ENCODE measurements at regions not wholly inside any gene's neighbourhood (a gene's known extent, or its start where the extent isn't known, plus 50 kb on each side); places are given as distances from the start of the nearest gene placed in this dataset.
"Not testable (repeated sequence)": the region's sequence is repeated elsewhere in the genome, so short reads cannot be mapped to it uniquely, and the experiment has no call there.

GRCh38 chr6:104676679-104677078 lies 183.0 kb downstream of the HACE1 start:
- not testable (repeated sequence) for DNase-seq (ENCODE audit: low spot score)

DNA sequence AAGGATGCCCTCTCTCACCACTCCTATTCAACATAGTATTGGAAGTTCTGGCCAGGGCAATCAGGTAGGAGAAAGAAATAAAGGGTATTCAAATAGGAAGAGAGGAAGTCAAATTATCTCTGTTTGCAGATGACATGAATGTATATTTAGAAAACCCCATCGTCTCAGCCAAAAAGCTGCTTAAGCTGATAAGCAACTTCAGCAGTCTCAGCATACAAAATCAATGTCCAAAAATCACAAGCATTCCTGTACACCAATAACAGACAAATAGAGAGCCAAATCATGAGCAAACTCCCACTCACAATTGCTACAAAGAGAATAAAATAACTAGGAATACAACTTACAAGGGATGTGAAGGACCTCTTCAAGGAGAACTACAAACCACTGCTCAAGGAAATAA lies 184.6 kb downstream of the HACE1 start:
- DNase-seq (ENCODE audit: low spot score), result not testable (repeated sequence)

DNA sequence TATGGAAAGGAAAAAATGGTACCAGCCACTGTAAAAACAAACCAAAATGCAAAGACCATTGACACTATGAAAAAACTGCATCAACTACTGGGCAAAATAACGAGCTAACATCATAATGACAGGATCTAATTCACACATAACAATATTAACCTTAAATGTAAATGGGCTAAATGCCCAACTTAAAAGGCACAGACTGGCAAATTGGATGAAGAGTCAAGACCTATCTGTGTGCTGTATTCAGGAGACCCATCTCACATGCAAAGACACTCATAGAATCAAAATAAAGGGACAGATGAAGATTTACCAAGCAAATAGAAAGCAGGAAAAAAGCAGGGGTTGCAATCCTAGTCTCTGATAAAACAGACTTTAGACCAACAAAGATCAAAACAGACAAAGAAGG lies 186.6 kb downstream of the HACE1 start:
- DNase-seq (ENCODE audit: low spot score), result not testable (repeated sequence)

DNA sequence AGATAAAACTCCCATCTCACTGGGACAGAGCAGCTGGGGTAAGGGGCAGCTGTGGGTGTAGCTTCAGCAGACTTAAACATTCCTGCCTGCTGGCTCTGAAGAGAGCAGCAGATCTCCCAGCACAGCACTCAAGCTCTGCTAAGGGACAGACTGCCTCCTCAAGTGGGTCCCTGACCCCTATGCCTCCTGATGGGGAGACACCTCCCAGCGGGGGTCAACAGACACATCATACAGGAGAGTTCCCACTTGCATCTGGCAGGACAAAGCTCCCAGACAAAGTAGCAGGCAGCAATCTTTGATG lies 188.2 kb downstream of the HACE1 start:
- not testable (repeated sequence) for DNase-seq (ENCODE audit: low spot score)

DNA sequence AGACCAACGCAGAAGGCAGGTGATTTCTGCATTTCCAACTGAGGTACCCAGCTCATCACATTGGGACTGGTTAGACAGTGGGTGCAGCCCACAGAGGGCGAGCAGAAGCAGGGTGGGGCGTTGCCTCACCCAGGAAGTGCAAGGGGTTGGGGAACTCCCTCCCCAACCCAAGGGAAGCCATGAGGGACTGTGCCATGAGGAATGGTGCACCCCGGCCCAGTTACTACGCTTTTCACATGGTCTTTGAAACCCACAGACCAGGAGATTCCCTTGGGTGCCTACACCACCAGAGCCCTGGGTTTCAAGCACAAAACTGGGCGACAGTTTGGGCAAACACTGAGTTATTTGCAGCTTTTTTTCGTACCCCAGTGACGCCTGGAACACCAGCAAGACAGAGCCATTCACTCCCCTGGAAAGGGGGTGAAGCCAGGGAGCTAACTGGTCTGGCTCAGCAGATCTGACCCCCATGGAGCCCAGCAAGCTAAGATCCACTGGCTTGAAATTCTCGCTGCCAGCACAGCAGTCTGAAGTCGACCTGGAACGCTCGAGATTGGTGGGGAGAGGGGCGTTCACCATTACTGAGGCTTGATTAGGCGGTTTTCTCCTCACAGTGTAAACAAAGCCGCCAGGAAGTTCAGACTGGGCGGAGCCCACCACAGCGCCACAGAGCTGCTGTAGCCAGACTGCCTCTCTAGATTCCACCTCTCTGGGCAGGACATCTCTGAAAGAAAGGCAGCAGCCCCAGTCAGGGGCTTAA lies 188.7 kb downstream of the HACE1 start:
- not testable (repeated sequence) for DNase-seq (ENCODE audit: low spot score)

GRCh38 chr6:104669483-104669882 lies 190.2 kb downstream of the HACE1 start:
- no peak for DNase-seq (ENCODE audit: low spot score)

DNA sequence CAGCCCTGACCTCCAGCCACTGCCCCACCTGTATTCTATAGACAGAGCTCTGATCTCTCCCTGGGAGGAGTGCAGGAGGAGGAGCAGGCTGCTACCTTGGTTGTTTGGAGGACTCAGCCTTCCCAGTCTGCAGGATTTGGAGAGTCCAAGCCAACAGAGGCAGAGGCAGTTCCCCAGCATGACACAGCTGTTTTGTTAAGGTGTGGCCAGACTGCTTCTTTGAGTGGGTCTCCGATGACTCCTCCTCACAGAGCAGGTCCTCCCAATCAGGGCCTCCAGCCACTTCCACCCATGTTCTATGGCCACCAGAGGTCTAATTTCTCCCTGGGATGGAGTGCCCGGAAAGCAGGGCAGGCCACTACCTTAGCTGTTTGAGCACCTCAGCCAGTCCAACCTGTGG lies 203.5 kb downstream of the HACE1 start:
- DNase-seq (ENCODE audit: low spot score), result no peak

GRCh38 chr6:104653781-104654180 lies 205.9 kb downstream of the HACE1 start:
- DNase-seq (ENCODE audit: low spot score), result no peak

GRCh38 chr6:104648347-104648746 lies 211.4 kb downstream of the HACE1 start:
- no peak for DNase-seq (ENCODE audit: low spot score)

DNA sequence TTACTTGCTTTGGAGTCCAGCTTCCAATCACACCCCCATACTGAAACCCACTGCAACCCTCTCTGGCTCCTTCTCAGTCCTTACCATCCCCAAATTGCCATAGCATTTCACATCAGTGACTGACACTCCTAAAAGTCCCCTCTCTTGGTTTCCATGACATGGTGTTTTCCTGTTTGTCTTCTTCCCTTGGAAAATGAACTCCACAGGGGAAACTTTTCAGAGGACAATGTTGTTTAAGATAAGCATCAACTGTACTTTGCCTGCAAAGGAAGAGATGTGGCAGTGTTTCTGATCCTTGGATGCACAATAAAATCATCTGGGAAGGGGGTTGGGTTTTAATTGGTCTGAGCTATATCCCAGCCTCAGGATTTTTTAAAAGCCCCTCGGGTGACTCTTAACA lies 214.9 kb downstream of the HACE1 start:
- no peak for DNase-seq (ENCODE audit: low spot score)

DNA sequence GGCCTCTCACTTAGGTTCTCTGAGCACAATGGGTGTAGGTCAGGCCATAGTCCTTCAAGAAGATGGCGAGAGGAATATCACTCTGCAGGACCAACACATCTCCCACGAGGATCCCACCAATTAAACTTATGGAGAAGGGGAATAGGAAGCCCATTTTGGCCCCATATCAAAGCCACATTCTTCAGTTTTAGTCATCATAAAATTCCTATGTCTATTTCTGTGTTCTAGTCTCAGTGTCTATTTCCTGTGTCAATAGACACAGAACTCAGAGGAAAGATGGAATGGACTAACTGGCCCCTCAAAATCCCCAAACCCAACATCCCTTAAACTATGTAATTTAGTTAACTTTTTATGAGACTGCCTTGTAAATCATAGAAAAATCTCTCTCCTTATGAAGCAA lies 216.8 kb downstream of the HACE1 start:
- no peak for DNase-seq (ENCODE audit: low spot score)

DNA sequence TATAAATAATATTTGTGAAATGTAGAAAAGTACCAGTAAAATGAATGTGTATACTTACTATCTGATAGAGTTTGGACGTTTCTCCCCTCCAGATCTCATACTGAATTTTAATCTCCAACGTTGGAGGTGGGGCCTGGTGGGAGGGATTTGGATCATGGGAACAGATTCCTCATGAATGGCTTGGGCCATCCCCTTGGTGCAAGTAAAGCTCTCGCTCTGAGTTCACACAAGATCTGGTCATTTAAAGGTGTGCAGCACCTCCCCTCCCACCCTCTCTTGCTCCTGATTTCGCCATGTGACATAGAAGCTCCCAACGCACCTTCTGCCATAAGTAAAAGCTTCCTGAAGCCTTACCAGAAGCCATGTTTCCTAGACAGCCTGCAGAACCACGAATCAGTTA lies 219.0 kb downstream of the HACE1 start:
- no peak for DNase-seq (ENCODE audit: low spot score)

GRCh38 chr6:104640150-104640700 lies 219.5 kb downstream of the HACE1 start:
- DNase-seq (ENCODE audit: low spot score), result no peak

GRCh38 chr6:104639668-104640067 lies 220.1 kb downstream of the HACE1 start:
- DNase-seq (ENCODE audit: low spot score), result no peak

GRCh38 chr6:104638841-104639290 lies 220.9 kb downstream of the HACE1 start:
- DNase-seq (ENCODE audit: low spot score), result no peak

GRCh38 chr6:104633125-104633524 lies 226.6 kb downstream of the HACE1 start:
- DNase-seq (ENCODE audit: low spot score), result no peak

- no peak for DNase-seq (ENCODE audit: low spot score)
These were observed 227.1 kb downstream of the HACE1 start for GRCh38 chr6:104632588-104632987.

DNA sequence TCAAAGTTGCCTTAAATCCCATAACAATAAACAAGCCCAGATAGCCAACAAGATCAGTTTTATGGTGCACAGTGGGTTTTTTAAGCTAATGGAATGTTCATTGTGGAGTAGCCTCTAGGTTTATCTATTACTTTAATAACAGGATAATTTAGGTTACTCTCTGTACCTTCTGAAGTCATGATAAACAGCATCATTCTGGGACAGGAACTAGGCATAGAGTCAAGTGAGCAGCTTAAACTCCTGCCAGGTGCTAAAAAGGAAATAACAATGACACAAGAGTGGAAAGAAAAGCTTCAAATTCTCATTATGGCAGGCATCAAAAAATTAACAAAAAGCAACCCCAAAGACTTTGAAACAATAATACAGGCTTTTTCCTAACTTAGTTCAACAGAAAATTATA lies 228.8 kb downstream of the HACE1 start:
- no peak for DNase-seq (ENCODE audit: low spot score)

- no peak for DNase-seq (ENCODE audit: low spot score)
These were observed 229.2 kb downstream of the HACE1 start for GRCh38 chr6:104630522-104630921.

DNA sequence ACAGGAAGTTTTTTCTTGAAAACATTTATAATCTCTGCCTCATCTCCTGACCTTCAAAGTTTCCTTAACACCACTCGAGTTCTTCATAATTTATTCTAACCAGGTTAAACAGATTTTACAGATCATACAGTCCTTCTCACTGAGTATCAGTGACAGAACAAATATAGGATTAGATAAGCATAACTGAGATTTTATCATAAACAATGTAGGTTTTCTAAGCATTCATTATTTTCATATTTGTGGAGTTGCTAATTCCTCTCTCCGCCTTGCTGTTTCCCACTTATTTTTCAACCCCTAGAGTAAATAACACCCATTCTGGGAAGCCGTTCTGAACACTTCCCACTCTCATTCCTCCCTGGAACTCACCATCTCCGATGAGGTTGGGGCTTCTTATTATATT lies 229.9 kb downstream of the HACE1 start:
- DNase-seq (ENCODE audit: low spot score), result no peak

- DNase-seq (ENCODE audit: low spot score), result no peak
These were observed 234.2 kb downstream of the HACE1 start for GRCh38 chr6:104625536-104625935.

DNA sequence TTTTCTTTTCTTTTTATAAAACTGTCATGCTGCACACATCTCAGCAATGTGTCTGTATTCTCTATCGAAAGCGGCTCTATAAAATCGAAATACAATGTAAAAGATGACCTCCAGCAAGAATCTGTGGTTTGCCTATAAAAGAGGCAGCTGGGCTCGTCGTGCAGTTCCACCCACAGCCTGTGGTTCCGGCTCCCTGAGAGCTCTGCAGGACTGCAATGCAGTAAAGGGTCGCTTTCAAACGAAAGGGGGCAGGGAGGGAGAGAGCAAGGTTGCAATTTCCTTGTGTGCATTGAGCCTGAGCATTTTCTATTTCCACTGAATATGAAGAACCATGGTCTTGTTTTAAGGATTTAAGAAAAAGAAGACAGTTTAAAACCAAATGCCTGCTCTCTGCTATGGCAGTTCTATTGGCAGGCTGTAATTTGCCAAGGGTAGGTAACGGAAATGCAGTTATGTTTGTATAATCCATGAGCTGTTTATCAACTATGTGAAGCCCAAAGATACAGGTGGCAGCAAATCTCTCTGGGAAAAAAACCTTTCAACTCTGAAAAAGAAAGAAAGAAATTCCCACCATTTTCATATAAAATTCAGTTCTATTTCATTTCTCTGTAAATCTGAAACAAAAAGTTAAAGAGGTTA lies 236.5 kb downstream of the HACE1 start:
- DNase-seq (ENCODE audit: low spot score), result no peak

- DNase-seq (ENCODE audit: low spot score), result no peak
These were observed 238.3 kb downstream of the HACE1 start for GRCh38 chr6:104621396-104621795.

DNA sequence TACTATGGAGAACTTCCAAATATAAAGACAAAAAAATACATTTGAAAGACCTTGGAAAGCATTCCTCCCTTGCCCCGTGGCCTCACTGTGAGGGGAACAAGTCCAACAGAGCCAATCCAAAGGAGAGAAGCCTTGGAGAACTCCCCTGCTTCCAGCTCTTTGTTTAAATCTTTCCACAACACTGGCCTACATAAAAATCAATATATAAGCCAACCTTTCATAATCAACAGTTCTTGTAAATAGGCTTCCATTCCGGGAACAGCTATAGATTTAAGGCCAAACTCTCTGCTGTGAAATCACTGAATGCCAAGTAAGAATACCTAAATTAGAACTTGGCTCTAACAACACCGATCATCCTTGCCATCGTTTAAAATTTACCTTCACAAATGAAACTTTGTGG lies 242.1 kb downstream of the HACE1 start:
- no peak for DNase-seq (ENCODE audit: low spot score)

Data from HuH-7.5 (cell line).